ENCODE measurements at regions not wholly inside any gene's neighbourhood (a gene's known extent, or its start where the extent isn't known, plus 50 kb on each side); places are given as distances from the start of the nearest gene placed in this dataset.

DNA sequence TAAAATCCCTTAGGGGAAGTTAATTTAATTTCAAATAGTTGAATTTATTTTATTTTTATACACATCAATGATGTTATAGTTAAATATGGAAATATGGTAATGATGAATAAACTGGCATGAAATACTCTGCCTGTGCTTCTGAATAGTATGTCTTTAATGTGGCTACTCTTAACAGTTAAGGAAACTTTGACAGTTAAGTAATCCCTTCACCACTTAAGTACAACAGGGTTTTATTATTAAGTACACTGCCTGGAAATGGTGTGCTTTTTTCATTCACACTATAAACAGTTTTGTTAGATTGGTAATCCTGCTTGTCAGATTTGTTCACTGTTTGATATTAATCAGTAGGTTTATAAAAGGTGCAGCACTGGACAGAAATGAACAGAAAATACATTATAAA lies 412.0 kb upstream of the ZEB2 start:
- Mint-ChIP-seq H3K9me3 (peaks cover 3% of the 10 kb centered on the region; the same call in 1 of the 3 replicates), H3K27ac (no peak overlapping the region), H3K27me3 (ENCODE audit: insufficient read depth, low read depth, poor library complexity) (no peaks in the 10 kb centered on the region), H3K4me1 (no peaks in the 10 kb centered on the region), H3K4me3 (no peak overlapping the region), H3K36me3 (ENCODE audit: low read depth) (no peaks in the 10 kb centered on the region)
- H3K4me3 ChIP-seq: no peak overlapping the region
- ATAC-seq (no peak), DNase-seq (ENCODE audit: low spot score) (no peak)
- H3K4me2 ChIP-seq: no peak overlapping the region
- no peaks in the 10 kb centered on the region for H3K36me3 ChIP-seq (ENCODE audit: insufficient read depth)
- no peaks in the 10 kb centered on the region for H3K9me2 ChIP-seq (ENCODE audit: insufficient read depth)
- H3K4me1 ChIP-seq (ENCODE audit: insufficient read depth): no peaks in the 10 kb centered on the region
- no peaks in the 10 kb centered on the region for H3K27me3 ChIP-seq (ENCODE audit: insufficient read depth)
- H3K27ac ChIP-seq (ENCODE audit: low read depth): no peak overlapping the region
- H4K20me1 ChIP-seq (replicated peaks; ENCODE audit: insufficient read depth): no peaks in the 10 kb centered on the region
- H3K79me2 ChIP-seq (replicated peaks; ENCODE audit: insufficient read depth): no peaks in the 10 kb centered on the region
- no peaks in the 10 kb centered on the region for H3F3A ChIP-seq (replicated peaks; ENCODE audit: low read depth)
- no peak overlapping the region for H2AFZ ChIP-seq
- TF ChIP-seq REST (IDR thresholded peaks at IDR 0.05; ENCODE audit: unreplicated experiment) (no peak), EZH2phosphoT487 (IDR thresholded peaks at IDR 0.05; ENCODE audit: unreplicated experiment) (no peak), ZNF114 (CRISPR knock-in tag; IDR thresholded peaks at IDR 0.05) (no peak), ZNF331 (CRISPR knock-in tag; IDR thresholded peaks at IDR 0.05; ENCODE audit: low read depth) (no peak), CTCF (conservative IDR thresholded peaks at IDR 0.05; ENCODE audit: low read depth in 2 of 2) (no peak), STAT1 (IDR thresholded peaks at IDR 0.05; ENCODE audit: unreplicated experiment) (no peak), POLR2AphosphoS5 (IDR thresholded peaks at IDR 0.05; ENCODE audit: low read depth) (no peak), ZNF462 (CRISPR knock-in tag; IDR thresholded peaks at IDR 0.05) (no peak), NANOG (IDR thresholded peaks at IDR 0.05; ENCODE audit: borderline replicate concordance) (no peak), EZH2 (IDR thresholded peaks at IDR 0.05; ENCODE audit: low read depth, unreplicated experiment) (no peak), JUNB (IDR thresholded peaks at IDR 0.05; ENCODE audit: unreplicated experiment) (no peak), CREB1 (CRISPR knock-in tag; IDR thresholded peaks at IDR 0.05; ENCODE audit: low read depth) (no peak)
- TF ChIP-seq, protein P1, sequence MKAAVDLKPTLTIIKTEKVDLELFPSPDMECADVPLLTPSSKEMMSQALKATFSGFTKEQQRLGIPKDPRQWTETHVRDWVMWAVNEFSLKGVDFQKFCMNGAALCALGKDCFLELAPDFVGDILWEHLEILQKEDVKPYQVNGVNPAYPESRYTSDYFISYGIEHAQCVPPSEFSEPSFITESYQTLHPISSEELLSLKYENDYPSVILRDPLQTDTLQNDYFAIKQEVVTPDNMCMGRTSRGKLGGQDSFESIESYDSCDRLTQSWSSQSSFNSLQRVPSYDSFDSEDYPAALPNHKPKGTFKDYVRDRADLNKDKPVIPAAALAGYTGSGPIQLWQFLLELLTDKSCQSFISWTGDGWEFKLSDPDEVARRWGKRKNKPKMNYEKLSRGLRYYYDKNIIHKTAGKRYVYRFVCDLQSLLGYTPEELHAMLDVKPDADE (IDR thresholded peaks at IDR 0.05): no peak

Data from GM23338 (cell line).